H7 (cell line): ENCODE measurements at regions not wholly inside any gene's neighbourhood (a gene's known extent, or its start where the extent isn't known, plus 50 kb on each side); places are given as distances from the start of the nearest gene placed in this dataset.

Experiments
- DNase-seq: peaks from one replicate; pipeline ENCODE4 v3.0.0; 2012
- H3K27me3 ChIP-seq: 2 replicates; pipeline ENCODE4 v1.6.0; 2011; ENCODE audit warnings: mild to moderate bottlenecking, low read length; ENCODE audit not compliant: control insufficient read depth, insufficient read depth
- H3K36me3 ChIP-seq: replicated peaks from 2 replicates; pipeline ENCODE4 v1.5.1; 2011; ENCODE audit warnings: low read length; ENCODE audit not compliant: control insufficient read depth, insufficient read depth
- H3K4me3 ChIP-seq: 2 replicates; pipeline ENCODE4 v1.5.1; 2011; ENCODE audit warnings: low read depth, mild to moderate bottlenecking, control low read depth, low read length, moderate library complexity; ENCODE audit not compliant: insufficient read depth

DNA sequence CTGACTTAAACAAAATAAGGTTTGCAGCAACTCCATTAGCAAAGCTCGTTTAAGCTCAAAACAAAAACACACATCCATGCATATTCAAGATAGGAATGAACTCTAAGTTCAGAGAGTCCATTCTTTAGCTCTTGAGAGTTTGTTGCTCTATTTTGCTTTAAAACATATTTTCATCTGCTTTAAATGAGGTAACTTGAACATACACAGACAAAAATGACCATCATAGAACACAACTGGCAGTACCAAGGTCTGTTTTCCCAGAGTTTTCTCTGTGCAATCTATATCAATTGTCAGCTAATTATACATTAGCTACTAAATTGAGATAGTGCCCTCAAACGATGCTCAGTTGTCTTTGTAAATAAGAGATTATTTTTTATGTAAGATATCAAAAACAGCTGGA lies 423.2 kb upstream of the ANO3 start:
- Histone ChIP-seq H3K36me3 (no peaks in the 10 kb centered on the region), H3K4me3 (no peak overlapping the region), H3K27me3 (no peaks in the 10 kb centered on the region)
- no peak for DNase-seq

DNA sequence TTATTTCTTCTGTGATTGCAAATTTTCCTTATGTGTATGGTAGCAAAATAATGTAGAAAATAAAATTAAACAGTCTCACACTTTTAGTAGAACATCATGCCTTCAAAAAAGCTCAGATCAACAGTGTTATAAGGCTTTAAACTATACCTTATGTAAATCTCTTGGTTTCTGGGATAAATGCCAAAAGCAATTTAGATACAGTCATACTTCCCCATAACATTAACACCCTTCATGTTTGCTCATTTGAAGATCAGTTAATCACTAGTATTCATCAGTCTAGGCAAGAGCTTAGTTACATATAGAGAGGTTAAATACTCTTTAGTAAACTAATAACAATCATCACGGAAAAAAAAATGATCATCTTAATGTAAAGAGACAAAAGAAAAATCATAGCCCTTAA lies 421.8 kb upstream of the ANO3 start:
- Histone ChIP-seq H3K4me3 (no peak overlapping the region), H3K36me3 (no peaks in the 10 kb centered on the region)

DNA sequence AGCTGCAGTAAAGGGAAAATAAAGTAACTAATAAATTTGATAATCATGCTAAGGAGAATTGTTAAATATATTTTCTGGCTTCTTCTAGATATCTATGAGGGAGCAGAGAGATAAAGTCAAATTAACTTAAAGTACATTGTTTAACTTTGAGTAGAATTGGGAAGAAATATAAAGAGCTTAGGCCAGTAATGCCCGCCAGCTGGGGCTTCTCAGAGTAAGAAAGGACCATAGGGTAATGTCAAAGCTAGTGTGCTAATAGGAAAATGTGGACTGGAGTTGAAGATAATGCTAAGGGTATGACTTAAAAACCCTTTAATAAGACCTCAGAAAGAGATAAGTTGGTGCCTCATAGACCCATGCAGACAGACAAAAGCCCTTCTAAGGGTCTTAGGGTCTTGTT lies 411.6 kb upstream of the ANO3 start:
- Histone ChIP-seq H3K4me3 (no peak overlapping the region), H3K36me3 (no peaks in the 10 kb centered on the region), H3K27me3 (no peaks in the 10 kb centered on the region)
- DNase-seq: no peak

More for the DNA sequence above, 421.8 kb upstream of the ANO3 start:
- no peak for DNase-seq
- no peaks in the 10 kb centered on the region for H3K27me3 ChIP-seq

DNA sequence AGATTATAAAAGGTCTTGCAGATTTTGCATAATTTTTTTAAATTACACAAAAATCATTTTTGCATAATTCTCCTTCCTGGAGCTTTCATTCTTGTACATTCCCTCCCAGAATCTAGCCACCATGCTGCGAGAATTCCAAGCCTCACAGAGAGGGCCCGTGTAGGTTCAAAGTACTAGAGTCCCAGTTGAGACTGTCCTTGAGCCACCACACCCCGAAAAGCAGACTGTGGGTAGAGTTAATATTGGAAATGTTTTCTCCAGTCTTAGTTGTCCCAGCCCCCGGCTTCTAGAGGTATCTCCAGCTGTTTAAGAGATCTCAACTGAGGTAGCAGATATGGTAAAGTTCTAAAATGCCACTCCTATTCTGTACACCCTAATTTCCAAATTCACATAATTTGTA lies 407.3 kb upstream of the ANO3 start:
- H3K36me3 ChIP-seq: no peaks in the 10 kb centered on the region
- no peak for DNase-seq
- no peak overlapping the region for H3K4me3 ChIP-seq
- no peaks in the 10 kb centered on the region for H3K27me3 ChIP-seq

DNA sequence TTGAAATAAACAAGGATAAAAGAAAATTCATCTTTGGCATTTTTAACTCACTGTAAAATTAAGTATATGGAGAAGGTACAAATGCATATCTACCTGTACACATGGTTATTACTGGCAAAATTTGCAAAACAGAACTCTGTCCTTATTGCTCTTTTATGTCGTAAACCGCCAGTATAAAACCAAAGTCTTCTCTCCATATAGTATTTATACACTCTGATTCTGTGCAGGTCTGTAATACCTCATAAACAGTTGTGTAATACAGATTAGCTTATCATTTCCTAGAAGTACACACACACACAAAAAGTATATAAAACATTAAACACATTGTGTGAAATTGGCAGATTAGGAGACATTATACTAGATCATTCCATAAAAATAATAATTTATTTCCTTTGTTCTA lies 406.6 kb upstream of the ANO3 start:
- DNase-seq: no peak
- H3K36me3 ChIP-seq: no peaks in the 10 kb centered on the region
- H3K4me3 ChIP-seq: no peak overlapping the region
- H3K27me3 ChIP-seq: no peaks in the 10 kb centered on the region

DNA sequence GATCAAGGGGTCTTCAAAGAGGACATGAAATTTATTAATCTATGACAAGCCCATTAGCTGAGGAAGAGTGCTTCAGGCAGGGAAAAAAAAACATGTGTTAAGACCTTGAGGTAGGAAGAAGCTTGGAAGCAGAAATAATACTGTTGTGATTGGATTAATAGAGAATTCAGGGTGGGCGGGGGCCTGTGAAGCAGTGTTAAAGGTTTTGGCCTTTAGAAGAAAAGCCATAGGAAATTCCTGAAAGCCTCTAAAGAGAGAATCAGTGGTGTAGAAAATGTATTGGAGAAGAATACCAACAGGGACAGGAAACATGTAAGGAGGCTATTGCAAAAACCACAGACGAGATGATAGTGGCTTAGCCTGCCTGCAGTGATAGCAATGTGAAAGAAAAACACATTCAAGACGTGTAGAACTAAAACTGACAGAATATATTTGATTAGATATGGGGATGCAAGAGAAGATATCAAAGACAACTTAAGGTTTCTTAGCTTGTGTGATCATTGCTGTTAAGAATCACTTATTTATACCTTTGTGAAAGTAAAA lies 404.4 kb upstream of the ANO3 start:
- Histone ChIP-seq H3K4me3 (no peak overlapping the region), H3K36me3 (no peaks in the 10 kb centered on the region), H3K27me3 (no peaks in the 10 kb centered on the region)
- DNase-seq: no peak

DNA sequence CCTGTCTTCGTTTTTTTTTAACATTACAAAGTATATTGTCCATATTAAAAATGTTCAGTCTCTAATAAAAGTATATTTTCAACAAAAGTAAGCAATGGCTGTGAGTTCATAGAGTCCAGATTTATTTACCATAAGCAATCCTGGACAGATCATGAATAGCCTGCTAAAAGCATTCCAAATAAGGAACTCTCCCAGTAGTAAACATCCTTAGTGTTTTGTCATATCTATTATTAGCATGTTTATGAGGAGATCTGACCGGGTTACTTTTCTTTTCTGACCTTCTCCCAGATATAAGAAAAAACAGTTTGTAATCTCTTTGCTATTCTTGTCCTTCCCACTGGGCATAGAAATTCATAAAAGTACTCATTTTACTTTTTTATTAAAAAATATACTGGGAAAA lies 403.9 kb upstream of the ANO3 start:
- Histone ChIP-seq H3K27me3 (no peaks in the 10 kb centered on the region), H3K36me3 (no peaks in the 10 kb centered on the region), H3K4me3 (no peak overlapping the region)
- DNase-seq: no peak

DNA sequence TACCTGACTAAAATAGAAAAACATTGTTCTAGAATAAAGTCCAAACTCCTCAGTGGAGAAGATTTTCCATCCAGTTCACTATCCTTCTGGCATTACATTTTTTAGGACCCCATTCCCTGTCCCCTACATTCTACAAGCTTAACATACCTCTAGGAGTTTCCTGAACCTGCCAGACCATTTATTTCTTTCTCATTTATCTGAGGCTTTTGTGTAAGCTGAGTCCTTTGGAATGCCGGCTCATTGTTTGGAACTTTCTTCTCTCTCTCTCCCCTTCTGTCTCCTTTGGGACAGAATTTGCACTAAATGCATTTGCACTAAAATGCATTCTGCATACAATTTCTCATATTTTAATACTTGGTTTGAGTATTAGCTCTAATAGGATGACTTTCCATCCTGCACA lies 393.0 kb upstream of the ANO3 start:
- H3K36me3 ChIP-seq: no peaks in the 10 kb centered on the region
- DNase-seq: peak; percentile 3
- no peak overlapping the region for H3K4me3 ChIP-seq
- H3K27me3 ChIP-seq: no peaks in the 10 kb centered on the region

DNA sequence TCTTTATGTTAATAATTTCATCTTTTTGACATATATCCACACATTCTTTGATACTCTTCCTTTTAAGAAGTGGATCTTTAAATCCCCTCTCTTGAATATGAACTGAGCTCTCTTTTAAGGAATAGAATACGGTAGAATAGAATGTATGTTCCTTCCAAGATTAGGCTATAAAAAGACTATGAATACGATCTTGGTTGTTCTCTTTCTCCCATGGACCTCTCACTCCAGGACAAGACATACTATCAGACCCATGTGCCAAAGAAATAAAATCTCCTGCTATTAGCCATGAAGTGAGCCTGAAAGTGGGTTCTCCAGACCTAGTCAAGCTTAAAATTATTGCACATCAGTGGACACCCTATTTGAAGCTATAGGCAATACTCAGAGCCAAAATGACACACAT lies 392.2 kb upstream of the ANO3 start:
- DNase-seq: no peak
- Histone ChIP-seq H3K27me3 (no peaks in the 10 kb centered on the region), H3K36me3 (no peaks in the 10 kb centered on the region), H3K4me3 (no peak overlapping the region)

DNA sequence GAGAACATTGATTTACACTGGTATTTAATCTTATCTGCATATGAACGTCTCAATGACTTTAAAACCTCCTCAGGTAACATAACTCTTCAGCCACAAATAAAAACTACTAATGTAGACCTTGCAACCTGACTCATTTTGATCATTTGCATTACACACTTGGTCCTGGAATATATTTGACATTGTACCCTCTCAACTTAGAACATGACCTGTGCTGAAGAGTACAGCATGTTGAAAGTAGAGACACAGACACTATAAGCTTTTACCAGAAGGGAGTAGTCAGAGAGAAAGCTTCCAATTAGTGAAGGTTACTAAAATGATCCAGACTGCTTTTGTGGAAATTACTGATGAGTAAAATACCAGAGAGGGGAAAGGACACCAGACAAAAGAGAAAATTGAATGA lies 390.6 kb upstream of the ANO3 start:
- H3K36me3 ChIP-seq: no peaks in the 10 kb centered on the region
- H3K4me3 ChIP-seq: no peak overlapping the region
- no peak for DNase-seq
- H3K27me3 ChIP-seq: no peaks in the 10 kb centered on the region

DNA sequence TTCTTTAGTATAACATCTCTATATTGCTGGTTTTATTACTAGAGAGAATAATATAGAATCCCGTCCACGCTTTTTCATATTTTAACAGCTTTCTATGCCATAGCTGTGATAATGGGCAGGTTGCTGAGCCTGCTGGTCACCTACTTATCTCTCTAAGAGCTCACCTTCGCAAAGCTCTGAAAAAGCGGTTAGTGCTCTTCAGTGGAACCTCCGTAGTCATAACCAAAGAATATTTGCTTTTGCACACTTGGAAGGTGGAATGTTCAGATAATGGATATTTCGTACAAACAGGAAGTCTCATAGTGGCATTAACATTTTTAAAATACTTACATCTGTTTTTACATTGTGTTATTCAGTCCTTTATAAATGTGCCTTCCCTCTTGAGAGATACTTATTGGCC lies 388.9 kb upstream of the ANO3 start:
- no peaks in the 10 kb centered on the region for H3K36me3 ChIP-seq
- H3K27me3 ChIP-seq: no peaks in the 10 kb centered on the region
- no peak overlapping the region for H3K4me3 ChIP-seq
- DNase-seq: no peak

DNA sequence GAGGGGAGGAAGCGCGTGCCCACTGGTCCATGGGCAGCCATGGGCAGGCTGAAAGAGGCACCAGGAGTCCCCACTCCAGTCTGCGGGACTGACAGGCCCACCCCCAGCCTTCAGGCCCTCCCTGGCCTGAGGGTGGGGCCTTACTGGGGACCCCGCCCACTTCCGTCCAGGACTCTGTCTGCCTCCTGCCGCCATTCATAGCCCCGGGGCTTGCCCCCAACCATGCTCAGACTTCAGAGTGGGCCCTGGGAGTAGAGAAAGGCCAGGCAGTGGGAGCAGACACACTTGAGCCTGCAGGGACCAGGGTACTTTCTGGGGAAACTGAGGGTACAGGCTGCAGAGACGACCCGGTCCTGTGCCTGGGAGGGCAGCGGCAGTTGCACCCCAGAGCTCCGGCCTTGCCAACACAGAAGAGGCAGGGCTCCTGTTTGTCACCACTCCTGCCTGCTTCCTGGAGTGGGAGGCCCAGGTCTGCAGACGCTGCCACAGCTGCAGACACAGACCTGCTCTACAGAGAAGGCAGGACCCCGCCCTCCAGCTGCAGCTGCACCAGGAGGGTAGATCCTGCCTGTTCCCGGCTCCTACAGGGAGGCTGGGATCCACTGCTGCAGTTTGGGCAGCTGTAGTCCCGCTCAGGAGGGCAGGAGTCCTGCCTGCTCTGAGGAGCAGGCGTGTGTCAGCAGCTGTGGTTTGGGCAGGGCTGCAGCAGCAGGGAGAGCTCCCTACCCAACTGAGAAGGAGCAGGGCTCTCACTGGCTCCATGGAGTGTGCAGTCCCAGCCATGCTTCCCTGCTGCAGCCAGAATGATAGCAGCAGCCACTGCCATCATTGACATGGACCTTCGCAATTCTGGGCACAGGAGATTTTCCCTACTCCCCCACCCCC lies 387.9 kb upstream of the ANO3 start:
- Histone ChIP-seq H3K27me3 (no peaks in the 10 kb centered on the region), H3K4me3 (no peak overlapping the region), H3K36me3 (no peaks in the 10 kb centered on the region)
- peak; percentile 5 for DNase-seq

DNA sequence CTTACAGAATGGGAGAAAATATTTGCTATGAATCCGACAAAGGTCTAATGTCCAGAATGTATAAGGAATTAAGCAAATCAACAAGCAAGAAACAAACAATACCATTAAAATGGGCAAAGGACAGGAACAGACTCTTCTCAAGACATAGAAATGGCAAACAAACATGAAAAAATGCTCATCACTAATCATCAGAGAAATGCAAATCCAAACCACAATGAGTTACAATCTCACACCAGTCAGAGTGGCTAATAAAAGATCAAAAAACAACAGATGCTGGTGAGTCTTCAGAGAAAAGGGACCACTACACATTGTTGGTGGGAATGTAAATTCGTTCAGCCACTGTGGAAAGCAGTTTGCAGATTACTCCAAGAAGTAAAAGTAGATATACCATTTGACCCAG lies 382.0 kb upstream of the ANO3 start:
- no peak overlapping the region for H3K4me3 ChIP-seq
- no peaks in the 10 kb centered on the region for H3K27me3 ChIP-seq
- no peak for DNase-seq
- no peaks in the 10 kb centered on the region for H3K36me3 ChIP-seq

DNA sequence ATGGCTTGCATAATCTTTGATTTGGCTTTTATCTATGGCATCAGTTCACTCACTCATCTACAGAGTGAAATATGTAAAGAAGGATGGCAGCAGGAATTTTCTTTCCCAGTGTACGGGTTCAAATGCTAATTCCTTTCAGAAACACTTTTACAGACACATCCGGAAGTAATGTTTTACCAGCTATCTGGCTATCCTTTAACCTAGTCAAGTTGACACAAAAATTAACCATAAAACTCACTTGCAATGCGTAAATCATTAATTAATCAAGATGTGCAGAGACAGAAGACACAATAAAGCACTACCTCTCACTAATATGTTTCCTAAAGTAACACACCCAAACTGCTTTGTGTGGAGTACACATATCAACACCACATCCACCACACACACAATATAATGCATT lies 378.9 kb upstream of the ANO3 start:
- Histone ChIP-seq H3K36me3 (no peaks in the 10 kb centered on the region), H3K27me3 (no peaks in the 10 kb centered on the region), H3K4me3 (no peak overlapping the region)
- no peak for DNase-seq

DNA sequence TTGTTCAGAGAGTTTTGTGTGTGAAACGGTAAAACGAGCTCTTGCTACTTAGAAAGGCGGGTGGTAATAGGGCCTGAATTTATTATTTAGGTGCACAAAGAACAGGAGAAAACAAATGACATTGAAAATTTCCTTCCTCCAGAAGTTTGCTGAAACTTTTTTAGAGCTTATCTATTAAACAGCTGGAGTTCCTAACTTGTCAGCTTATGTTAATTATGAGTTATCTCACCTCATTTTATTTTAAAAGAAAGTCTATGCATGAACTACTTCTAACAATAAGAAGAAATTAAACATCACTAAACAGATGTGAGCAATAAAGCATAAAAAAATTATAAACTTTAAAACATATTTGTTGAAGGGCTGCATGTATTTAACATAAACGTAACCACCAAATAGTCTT lies 373.9 kb upstream of the ANO3 start:
- Histone ChIP-seq H3K27me3 (no peaks in the 10 kb centered on the region), H3K4me3 (no peak overlapping the region), H3K36me3 (no peaks in the 10 kb centered on the region)
- no peak for DNase-seq
